Head of caudate nucleus (tissue), 42 donors: ENCODE measurements at regions not wholly inside any gene's neighbourhood (a gene's known extent, or its start where the extent isn't known, plus 50 kb on each side); places are given as distances from the start of the nearest gene placed in this dataset.

ENCODE experiments used
- DNase-seq, 42 donors: peaks; one replicate each; pipeline versions ENCODE4 v3.0.0 to v3.0.0-alpha.2; 2020 to 2021; ENCODE audit warnings: mixed read lengths in 7 of 42
- intact Hi-C: fragments of 100-400 bp; cut with DNase I; formaldehyde crosslinking; loops from one replicate; pipeline ENCODE4 v1.15.0; 2022

DNA sequence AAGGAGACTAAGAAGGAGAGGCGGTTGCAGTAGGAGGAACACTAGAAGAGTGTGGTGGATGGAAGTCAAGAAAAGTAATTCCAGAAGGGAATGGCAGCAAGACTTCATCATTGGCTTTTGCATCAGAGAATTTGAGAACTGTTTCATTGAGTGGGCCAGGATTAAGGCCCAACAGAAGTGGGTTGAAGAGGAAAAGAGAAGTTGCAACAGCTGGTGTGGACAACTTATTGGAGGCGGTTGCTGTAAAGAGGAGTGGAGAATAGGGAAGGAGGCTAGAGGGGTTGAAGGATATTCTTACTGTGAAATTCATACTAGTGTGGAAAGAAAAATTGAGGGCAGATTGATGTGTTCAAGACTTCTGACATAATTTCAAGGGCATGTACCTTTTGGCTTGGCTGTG is 168.7 kb upstream of the FN1 start:
- intact Hi-C loops: no loop called here
- no peak for DNase-seq

DNA sequence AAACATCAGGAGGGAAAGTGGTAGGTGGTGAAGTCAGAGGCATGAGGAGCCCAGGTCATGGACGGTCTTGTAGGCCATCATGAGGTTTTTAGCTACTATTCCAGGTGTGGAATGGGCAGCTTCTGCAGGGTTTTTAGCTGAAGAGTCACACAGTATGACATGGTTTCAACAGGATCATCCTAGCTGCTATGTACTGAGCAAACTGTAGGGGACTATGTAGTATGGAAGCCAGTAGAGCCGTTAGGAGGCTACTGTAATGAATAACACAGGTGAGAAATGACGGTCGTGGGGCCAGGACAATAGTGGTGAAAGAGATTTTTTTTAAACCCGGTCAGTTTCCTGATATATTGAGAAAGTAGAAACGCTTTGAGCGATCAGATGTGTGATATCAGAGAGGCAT is 167.6 kb upstream of the FN1 start:
- DNase-seq: no peak
- intact Hi-C loops: no loop called here

DNA sequence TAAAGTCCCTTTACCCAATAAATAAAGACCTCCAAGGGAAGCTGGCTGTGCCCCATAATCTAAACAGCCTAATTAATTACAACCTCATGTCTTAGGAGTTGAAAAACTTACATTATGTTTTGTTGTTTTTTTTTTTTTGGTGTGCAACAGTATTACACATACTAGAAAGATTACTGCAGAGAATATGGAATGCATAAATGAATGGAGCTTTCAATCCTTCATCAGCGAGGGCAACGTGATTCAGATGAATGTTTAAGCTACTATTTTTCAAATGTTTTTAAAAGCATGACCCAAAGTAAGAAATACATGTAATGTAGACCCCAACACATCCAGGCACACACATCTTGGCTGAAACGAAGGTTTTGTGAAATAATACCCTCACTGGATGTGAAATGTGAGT is 167.1 kb upstream of the FN1 start:
- DNase-seq: no peak
- intact Hi-C loops: no loop called here

DNA sequence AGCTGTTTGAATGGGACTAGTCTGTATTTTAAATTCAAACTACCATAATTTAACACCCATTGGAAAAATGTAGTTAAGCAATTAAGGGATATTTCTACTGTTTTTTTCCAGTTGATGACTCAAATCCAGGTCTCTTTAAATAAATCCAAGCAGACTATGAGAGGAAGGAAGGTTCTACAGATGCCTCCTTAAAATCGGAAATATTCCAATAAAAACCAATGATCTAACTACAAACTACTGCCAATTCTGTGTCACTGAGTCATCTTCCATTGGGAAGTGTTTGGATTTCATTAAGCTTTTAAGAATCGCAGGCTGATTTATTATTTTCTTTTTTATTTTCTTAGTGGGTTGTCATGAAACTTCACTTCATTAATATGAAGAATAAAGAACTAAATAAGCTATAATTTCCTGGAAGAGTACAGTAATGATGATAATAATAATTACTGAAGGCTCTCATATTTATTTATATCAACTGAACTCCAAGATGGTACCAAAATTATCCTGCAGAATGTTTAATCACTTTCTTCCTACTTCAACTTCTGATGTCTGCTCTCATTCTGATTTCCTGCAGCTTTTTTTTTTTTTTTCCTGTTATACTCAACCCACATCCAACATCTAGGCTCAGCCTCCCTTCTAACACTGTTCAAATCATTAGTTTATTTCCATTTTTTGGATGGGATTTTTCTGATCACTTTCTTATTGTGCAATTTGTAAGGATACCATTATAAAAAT is 166.3 kb upstream of the FN1 start:
- DNase-seq: no peak
- intact Hi-C loops: no loop called here

DNA sequence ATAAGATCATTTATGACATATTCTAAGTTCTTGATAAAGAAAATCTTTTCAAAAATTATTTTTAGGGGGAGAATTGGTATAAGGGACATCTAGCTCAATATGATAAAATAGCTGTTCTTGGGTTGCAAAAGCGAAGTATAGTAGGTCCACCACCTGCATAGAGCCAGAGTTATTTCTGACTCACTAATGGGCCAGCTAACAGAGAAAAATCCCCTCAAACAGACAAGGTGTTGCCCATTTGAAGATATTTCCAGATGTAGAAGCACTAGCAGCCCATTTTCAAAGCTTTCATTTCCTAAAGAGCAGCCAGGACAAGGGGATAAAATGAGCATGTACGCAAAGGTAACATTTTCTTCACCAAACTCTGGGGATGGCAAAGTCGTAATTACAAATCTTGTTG is 165.7 kb upstream of the FN1 start:
- intact Hi-C loops: no loop called here
- no peak for DNase-seq

DNA sequence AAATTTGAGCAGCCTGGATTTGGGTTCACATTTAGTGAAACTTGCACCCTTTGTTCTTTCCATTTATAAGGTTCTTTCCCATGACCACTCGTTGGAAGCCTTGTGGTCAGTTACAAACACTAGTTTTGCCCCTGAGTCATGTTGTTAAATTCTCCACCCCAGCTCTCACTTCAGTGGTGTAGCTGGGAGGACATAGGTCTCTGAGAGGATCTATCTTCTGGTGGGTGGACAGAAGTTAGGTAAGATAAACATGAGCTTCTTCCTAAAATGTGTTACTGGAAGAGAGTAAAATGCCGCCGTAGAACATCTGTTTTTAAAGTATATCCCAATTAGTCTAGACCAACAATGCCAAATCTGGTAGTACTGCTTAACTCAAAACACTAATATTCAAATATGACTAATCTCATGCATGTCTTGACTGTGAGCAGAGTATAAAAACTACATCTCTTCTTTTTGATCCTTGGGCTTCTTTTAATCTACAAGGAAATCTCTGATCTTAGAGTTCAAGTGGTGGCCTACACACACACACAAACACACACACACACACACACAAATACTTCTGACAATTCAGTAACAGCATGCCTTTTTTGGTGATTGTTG is 162.6 kb upstream of the FN1 start:
- intact Hi-C loops: no loop called here
- DNase-seq: no peak

DNA sequence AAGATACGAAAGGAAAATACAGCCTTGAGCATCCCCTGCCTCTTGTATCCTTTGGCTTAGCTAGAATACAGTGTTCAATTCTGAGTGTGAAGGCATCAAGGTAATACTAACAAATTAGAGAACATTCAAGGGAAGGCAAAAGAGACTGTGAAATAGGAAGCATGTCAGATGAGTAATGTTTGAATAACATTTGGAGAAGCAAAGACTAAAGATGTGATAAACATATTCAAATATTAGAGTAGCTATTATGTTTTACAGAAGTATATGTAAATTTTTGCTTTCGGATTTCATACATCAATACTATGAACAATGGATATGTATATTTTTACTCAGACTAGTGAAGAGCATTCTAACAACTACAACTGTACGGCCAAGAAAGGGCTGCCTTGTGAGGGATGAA is 161.7 kb upstream of the FN1 start:
- intact Hi-C loops: no loop called here

DNA sequence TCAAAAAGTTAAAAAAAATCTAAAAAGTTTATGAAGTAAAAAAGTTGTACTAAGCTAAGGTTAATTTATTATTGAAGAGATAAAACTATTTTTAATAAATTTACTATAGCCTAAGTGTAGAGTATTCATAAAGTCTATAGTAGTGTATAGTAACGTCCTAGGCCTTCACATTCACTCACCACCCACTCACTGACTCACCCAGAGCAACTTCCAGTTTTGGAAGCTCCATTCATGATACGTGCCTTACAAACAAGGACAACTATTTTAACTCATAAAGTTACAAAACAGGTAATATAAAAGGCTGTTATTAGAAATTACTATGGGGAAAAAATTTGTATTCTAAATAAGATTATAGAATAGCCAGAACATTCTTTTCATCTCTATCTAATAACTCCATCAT is 158.9 kb upstream of the FN1 start:
- intact Hi-C loops: no loop called here
- DNase-seq: no peak

More for the DNA sequence above, 161.7 kb upstream of the FN1 start:
- no peak for DNase-seq

DNA sequence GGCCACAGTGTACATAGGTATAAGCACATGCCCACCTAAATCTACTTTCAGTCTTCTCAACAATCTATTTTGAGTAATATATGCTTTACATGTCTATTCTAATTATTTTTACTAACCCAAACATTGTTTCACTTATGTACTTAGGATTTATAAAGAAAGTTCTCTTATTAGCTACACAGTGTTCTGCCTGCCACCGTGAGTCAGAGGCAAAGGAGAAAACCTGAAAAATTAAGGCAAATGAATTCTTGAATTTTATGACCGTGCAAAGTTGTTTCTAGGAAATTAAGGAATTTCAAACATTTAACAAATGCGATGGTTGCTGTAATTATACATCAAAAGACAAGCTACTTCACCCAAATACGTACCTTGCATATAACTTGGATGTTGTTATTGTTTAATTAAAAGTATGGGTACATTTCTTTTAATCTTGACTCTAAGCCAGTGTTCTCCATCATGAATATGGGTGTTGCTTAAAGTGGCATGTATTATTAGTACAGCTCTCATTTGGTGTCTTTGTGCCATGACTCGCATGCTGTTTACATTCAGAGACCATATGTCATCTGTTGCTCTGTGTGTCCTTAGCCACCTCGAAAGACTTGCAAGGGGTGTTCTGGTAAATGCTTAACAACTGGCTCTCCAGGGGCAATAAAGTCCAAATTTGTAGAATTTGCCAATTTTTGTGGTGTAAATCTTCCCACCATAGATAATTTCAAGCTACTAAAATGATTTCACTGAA is 154.3 kb upstream of the FN1 start:
- DNase-seq: no peak
- intact Hi-C loops: no loop called here

DNA sequence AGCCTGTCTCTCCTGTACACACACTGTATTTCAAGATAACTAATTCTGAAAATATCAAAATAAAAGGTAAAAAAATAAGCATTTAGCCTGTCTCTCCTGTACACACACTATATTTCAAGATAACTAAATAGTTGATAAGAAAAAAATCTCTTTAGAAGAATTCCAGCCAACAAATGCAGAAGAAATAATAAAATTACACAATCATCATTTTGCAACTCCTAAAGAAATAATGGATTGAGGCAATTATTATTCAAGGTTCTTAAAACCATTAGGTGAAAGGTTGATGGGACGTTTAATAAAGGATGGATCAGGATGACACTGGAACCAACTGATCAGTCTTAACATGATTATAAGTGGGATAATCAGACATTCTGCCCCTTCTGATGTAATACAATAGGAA is 148.0 kb upstream of the FN1 start:
- intact Hi-C loops: no loop called here

DNA sequence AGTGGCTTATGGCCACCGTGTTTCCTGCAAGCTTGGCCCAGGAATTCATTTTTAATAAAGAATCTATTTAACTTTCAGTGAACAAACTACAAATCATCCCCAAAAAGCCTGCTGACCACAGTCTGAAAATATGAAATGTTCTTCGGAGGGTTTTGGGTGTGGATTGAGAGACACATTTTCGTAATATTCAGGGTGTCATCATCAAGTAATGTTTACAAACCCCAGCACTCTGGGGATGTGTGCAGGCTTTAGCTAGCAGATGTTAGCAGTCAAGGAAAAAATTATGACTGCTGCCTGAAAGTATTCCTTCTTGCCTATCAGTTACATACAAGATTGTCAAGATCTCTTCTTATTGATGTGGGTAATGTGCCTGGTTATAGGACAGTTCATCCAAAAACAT is 143.9 kb upstream of the FN1 start:
- no peak for DNase-seq

More for the DNA sequence above, 148.0 kb upstream of the FN1 start:
- no peak for DNase-seq

DNA sequence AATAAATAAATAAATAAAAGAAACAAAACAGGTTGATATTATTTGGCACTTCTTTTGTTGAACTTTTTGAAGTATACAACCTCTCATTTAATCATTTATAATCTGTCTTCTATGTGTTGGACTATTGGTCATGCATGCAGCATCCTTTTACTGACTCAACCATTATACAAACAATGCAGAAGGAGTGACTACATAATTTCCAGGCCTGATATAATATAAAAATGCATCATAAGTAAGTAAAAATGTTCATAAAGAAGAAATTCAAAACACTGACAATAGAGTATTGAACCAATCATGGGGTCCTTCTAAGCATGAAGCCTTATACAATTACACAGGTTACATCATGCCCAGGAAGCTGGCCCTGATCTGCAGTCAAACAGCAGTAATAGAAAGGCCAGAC is 141.5 kb upstream of the FN1 start:
- intact Hi-C loops: no loop called here
- no peak for DNase-seq

More for the DNA sequence above, 143.9 kb upstream of the FN1 start:
- intact Hi-C loops: no loop called here

DNA sequence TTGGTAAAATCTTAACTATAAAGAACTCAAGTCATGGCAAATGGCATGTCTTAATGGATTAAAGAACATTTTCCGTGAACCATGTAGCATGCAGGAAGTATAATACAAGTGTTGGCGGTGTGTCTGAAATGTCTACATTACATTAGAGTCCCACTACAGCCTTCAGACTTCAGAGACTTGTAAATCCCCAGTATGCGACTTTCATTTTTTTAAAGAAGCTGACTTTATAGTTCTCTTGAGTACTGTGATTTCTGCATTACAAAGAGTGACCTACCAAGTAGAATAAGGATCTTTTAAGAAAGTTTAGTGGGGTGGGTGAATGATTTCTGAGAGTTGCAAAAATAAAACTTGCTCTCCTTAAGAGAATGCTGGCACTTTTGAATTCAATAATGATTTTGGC is 140.7 kb upstream of the FN1 start:
- intact Hi-C loops: no loop called here
- DNase-seq: no peak

DNA sequence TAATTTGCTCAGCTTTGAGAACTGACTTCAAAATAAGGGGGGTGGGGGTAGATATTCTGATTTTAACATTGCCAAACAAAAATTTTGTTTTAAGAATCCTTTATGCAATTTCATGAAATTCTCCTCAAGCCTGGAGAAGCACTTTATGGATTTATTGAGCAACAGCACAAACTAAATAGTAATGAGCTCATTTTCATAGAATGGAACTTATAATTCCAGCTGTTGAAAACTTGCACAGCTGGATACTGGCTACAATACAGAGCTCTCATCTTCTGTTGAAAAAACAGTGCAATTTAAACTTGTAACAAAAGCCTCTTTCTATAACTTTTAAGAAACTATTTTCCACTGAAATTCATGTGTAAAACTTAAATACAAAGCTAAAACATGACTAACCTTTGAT is 137.6 kb upstream of the FN1 start:
- no peak for DNase-seq
- intact Hi-C loops: no loop called here

DNA sequence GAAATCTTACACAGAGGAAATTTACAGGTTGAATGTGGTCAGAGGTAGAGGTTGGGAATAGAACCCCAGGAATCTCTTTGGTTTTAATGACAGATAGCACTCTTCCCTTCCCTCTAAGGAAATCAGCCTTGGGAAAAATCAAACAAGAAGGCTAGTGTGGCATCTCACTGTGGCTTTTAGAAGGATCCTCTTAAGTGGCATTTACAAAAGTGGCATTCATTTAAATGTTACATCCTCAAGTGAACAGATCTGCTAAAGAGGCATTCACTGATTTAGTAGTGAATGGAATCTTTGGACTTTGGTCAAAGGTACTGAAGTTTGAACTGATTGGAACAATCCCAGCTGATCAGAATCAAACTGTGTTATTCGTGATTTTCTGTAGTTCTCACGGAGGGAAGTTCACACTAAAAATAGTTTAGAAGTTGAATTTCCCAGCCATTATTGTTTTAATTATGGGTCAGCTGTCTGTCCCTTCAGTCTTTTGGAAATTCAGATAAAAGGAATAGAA is 136.5 kb upstream of the FN1 start:
- DNase-seq: no peak
- intact Hi-C loops: no loop called here

DNA sequence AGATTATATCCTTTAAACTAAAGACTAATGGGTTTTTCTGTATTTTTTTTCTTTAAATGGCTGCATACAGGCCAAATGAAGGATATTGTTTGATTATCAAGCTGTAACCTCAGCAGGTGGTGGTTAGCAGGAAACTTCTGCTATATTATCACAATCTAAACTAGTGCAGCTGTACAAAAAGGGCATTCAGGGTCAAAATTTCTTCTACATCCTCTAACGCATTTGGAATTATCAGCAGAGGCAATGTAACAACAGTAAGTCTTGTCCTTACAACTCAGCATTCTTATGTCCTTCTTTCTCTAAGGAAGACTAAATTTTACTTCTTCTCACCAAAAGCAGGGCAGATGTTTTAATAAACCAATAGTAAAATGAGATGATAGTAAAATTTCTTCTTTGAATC is 135.8 kb upstream of the FN1 start:
- intact Hi-C loops: no loop called here
- no peak for DNase-seq

DNA sequence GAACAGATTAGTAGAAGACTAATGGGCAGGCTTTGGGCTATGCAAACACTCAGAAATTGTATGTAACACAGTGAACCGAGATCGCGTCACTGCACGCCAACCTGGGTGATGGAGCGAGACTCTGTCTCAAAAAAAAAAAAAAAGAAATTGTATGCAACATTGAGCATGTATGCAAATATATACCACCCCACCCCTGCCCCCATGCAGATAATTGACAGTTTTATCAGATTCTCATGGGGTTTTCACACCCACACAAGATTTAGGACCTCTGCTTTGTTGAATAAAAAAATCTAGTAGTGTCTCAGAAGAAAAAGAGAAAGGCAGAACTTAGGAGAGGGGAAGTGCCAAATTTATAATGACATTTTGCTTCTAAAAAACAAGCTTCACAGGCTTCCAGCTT is 131.6 kb upstream of the FN1 start:
- DNase-seq: no peak
- intact Hi-C loops: no loop called here

DNA sequence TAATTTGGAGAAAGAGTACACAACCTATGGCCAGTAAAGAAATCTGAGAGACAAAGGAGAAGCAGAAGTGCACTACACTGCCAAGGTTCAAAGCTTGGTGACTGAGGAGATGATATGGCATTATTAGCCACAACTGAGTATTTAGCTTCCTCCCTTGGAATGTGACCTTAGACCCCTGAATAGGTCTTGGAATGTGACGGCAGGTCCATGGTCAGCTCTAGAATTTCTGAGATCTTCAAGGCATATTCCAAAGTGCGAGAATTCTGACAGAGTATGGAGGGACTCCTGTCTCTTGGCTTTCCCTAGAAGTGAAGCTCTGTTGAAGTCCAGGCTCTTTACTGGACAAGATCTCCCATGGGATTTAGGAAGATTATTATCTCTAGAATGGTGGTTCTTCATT is 130.0 kb upstream of the FN1 start:
- DNase-seq: no peak
- intact Hi-C loops: no loop called here

DNA sequence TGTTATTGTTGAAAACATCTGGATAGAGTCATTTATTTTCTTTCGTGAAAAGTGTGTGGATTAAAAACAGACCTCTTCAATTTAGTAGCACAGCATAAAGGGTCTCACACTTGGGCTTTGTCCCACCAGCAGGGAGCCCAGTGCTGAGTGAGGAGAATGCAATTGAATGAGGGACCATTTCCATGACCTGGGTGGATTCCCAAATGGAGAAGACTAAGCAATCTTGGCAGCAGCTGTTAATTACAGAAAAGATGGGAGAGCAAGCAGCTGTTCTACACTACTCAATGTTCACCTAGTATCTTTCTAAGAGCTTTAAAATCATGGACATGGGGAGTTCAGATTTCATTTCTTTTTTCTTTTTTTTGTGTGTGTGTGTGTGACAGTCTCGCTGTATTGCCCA is 121.8 kb upstream of the FN1 start:
- no peak for DNase-seq
- intact Hi-C loops: no loop called here

DNA sequence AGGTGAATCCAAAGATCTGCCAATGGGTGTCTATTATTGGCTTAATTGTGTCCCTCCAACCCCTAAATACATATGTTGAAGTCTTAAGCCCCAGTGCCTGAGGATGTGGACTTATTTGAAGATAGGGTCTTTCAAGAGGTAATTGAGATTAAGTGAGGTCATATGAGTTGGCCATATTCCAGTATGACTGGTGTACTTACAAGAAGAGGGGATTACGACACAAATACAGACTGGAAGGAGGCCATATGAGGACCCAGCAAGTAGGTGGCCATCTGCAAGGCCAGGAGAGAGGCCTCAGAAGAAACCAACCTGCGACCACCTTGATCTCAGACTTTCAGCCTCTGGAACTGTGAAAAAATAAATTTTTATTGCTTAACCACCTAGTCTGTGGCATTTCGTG is 121.1 kb upstream of the FN1 start:
- no peak for DNase-seq

More for the DNA sequence above, 121.1 kb upstream of the FN1 start:
- intact Hi-C loops: no loop called here
